Spleen (tissue), 11 donors: ENCODE measurements at regions not wholly inside any gene's neighbourhood (a gene's known extent, or its start where the extent isn't known, plus 50 kb on each side); places are given as distances from the start of the nearest gene placed in this dataset.

Source experiments
- DNase-seq: peaks from one replicate; pipeline ENCODE4 v3.0.0-alpha.2; 2020
- H3K27ac ChIP-seq, 8 donors: fragments of 200-600 bp; sonication (generic) in 7 of 8; 1 replicate in 4 of 8; 2 replicates in 4 of 8; pipeline versions ENCODE4 v1.5.0 to v1.8.0; 2016 to 2021; ENCODE audit warnings: inconsistent platforms in 4 of 8, mild to moderate bottlenecking in 4 of 8, moderate library complexity in 1 of 8
- H3K27me3 ChIP-seq, 7 donors: fragments of 200-600 bp; sonication (generic) in 6 of 7; replicated peaks in 1 of 7; 1 replicate in 4 of 7; 2 replicates in 3 of 7; pipeline versions ENCODE4 v1.5.0 to v1.8.0; 2016 to 2021; ENCODE audit warnings: inconsistent platforms in 3 of 7, mild to moderate bottlenecking in 1 of 7
- H3K36me3 ChIP-seq, 6 donors: fragments of 200-600 bp; sonication (generic) in 5 of 6; 1 replicate in 4 of 6; 2 replicates in 2 of 6; pipeline versions ENCODE4 v1.5.0 to v1.8.0; 2016 to 2021; ENCODE audit warnings: inconsistent platforms in 2 of 6
- H3K4me1 ChIP-seq, 6 donors: fragments of 200-600 bp; sonication (generic) in 5 of 6; 1 replicate in 3 of 6; 2 replicates in 3 of 6; pipeline versions ENCODE4 v1.5.0 to v1.8.0; 2016 to 2021; ENCODE audit warnings: inconsistent platforms in 3 of 6
- H3K4me3 ChIP-seq, 8 donors: fragments of 200-600 bp; sonication (generic) in 7 of 8; 1 replicate in 4 of 8; 2 replicates in 4 of 8; pipeline versions ENCODE4 v1.5.0 to v1.8.0; 2016 to 2021; ENCODE audit warnings: inconsistent platforms in 4 of 8, mild to moderate bottlenecking in 4 of 8, moderate library complexity in 2 of 8
- H3K9me3 ChIP-seq, 8 donors: fragments of 200-600 bp; sonication (generic) in 7 of 8; 1 replicate in 4 of 8; 2 replicates in 4 of 8; pipeline versions ENCODE4 v1.5.0 to v1.8.0; 2016 to 2021; ENCODE audit warnings: inconsistent platforms in 4 of 8
- CTCF ChIP-seq, 11 experiments: fragments of 200-600 bp in 7 of 11; fragments of 450-650 bp in 4 of 11; sonication (generic) in 4 of 11; IDR thresholded peaks in 8 of 11; conservative IDR thresholded peaks in 3 of 11; 1 replicate in 7 of 11; 2 replicates in 4 of 11; pipeline versions ENCODE4 v1.4.0 to v1.8.0; 2016 to 2021; ENCODE audit warnings: antibody characterized with exemption in 11 of 11, inconsistent platforms in 4 of 11, mild to moderate bottlenecking in 1 of 11
- POLR2A ChIP-seq, 3 donors: fragments of 450-650 bp; IDR thresholded peaks; one replicate each; pipeline ENCODE4 v1.5.1; 2017; ENCODE audit warnings: antibody characterized with exemption in 3 of 3, mild to moderate bottlenecking in 1 of 3
- POLR2AphosphoS5 ChIP-seq, 3 donors: sonication (generic); formaldehyde crosslinking; IDR thresholded peaks; one replicate each; pipeline ENCODE4 v1.5.1; 2017; ENCODE audit warnings: antibody characterized with exemption in 3 of 3
- WGBS, 5 donors: extraction: QIAGEN DNeasy Blood & Tissue Kit in 3 of 5; methylation state at CpG; one replicate each; pipeline versions ENCODE4 v1.1.5 to v1.1.7; 2013 to 2018; 5-methylcytosine and 5-hydroxymethylcytosine counted together
- intact Hi-C: fragments of 100-400 bp; cut with DNase I; formaldehyde crosslinking; loops from one replicate; pipeline ENCODE4 v1.15.0; 2023; ENCODE audit warnings: low total_unique reads
- donor health status: healthy with polysubstance abuse.
- donor health status: DM: no; HTN: no; CAD: no; lungs with moderate emphysema.
- donor health status: DM: no; HTN: no; CAD: no.
- donor health status: Bipolar disorder and iron deficiency.
- donor health status: healthy.
- donor health status: DM: no; HTN: no; CAD: no.
- donor health status: DM: yes; HTN: yes; CAD: no.

- Histone ChIP-seq H3K27me3 (no peaks in the 10 kb centered on the region), H3K27ac (no peak overlapping the region), H3K4me3 (no peak overlapping the region), H3K9me3 (no peaks in the 10 kb centered on the region), H3K36me3 (no peaks in the 10 kb centered on the region), H3K4me1 (no peaks in the 10 kb centered on the region)
- TF ChIP-seq POLR2AphosphoS5 (IDR thresholded peaks at IDR 0.05) (no peak), CTCF (IDR thresholded peaks at IDR 0.05 in 8 of 11, conservative IDR thresholded peaks at IDR 0.05 in 3 of 11) (no peak), POLR2A (IDR thresholded peaks at IDR 0.05) (no peak)
- intact Hi-C loops, result no loop called here
- WGBS, 5 donors, result 81 to 92% (median 88%) methylated on average over 3 of the region's 3 CpGs
- DNase-seq, result no peak
These were observed 547.3 kb upstream of the B3GALT2 start for GRCh38 chr1:193733674-193734073.

GRCh38 chr1:193730017-193730416 is 543.6 kb upstream of the B3GALT2 start:
- H3K4me3 ChIP-seq, result no peak overlapping the region
- intact Hi-C loops, result no loop called here
- no peak overlapping the region for H3K27ac ChIP-seq
- no peaks in the 10 kb centered on the region for H3K9me3 ChIP-seq
- TF ChIP-seq CTCF (IDR thresholded peaks at IDR 0.05 in 8 of 11, conservative IDR thresholded peaks at IDR 0.05 in 3 of 11) (no peak), POLR2A (IDR thresholded peaks at IDR 0.05) (no peak), POLR2AphosphoS5 (IDR thresholded peaks at IDR 0.05) (no peak)
- no peak for DNase-seq
- H3K27me3 ChIP-seq, result no peaks in the 10 kb centered on the region
- no peaks in the 10 kb centered on the region for H3K36me3 ChIP-seq
- H3K4me1 ChIP-seq, result no peaks in the 10 kb centered on the region
- WGBS, 5 donors, result 68 to 79% (median 73%) methylated on average over 3 of the region's 3 CpGs

GRCh38 chr1:193729429-193729828 is 543.0 kb upstream of the B3GALT2 start:
- Histone ChIP-seq H3K27ac (no peak overlapping the region), H3K4me3 (no peak overlapping the region), H3K9me3 (no peaks in the 10 kb centered on the region), H3K36me3 (no peaks in the 10 kb centered on the region), H3K27me3 (no peaks in the 10 kb centered on the region), H3K4me1 (no peaks in the 10 kb centered on the region)
- intact Hi-C loops, result no loop called here
- no peak for TF ChIP-seq POLR2AphosphoS5 (IDR thresholded peaks at IDR 0.05)
- no peak for TF ChIP-seq CTCF (IDR thresholded peaks at IDR 0.05 in 8 of 11, conservative IDR thresholded peaks at IDR 0.05 in 3 of 11)
- no peak for TF ChIP-seq POLR2A (IDR thresholded peaks at IDR 0.05)
- 52 to 78% (median 65%) methylated on average over 2 of the region's 2 CpGs for WGBS, 5 donors
- no peak for DNase-seq

- 59 to 89% (median 83%) methylated on average over 1 of the region's 1 CpG for WGBS, 5 donors
These were observed 541.4 kb upstream of the B3GALT2 start for GRCh38 chr1:193727850-193728249.

More at GRCh38 chr1:193727850-193728249, 541.4 kb upstream of the B3GALT2 start:
- intact Hi-C loops, result no loop called here
- no peak overlapping the region for H3K27ac ChIP-seq
- H3K27me3 ChIP-seq, result no peaks in the 10 kb centered on the region
- no peak for TF ChIP-seq POLR2AphosphoS5 (IDR thresholded peaks at IDR 0.05)
- no peak for TF ChIP-seq CTCF (IDR thresholded peaks at IDR 0.05 in 8 of 11, conservative IDR thresholded peaks at IDR 0.05 in 3 of 11)
- TF ChIP-seq POLR2A (IDR thresholded peaks at IDR 0.05), result no peak
- H3K4me1 ChIP-seq, result no peaks in the 10 kb centered on the region
- H3K36me3 ChIP-seq, result no peaks in the 10 kb centered on the region
- no peaks in the 10 kb centered on the region for H3K9me3 ChIP-seq
- H3K4me3 ChIP-seq, result no peak overlapping the region
- DNase-seq, result no peak
